ENCODE measurements at regions not wholly inside any gene's neighbourhood (a gene's known extent, or its start where the extent isn't known, plus 50 kb on each side); places are given as distances from the start of the nearest gene placed in this dataset.

DNA sequence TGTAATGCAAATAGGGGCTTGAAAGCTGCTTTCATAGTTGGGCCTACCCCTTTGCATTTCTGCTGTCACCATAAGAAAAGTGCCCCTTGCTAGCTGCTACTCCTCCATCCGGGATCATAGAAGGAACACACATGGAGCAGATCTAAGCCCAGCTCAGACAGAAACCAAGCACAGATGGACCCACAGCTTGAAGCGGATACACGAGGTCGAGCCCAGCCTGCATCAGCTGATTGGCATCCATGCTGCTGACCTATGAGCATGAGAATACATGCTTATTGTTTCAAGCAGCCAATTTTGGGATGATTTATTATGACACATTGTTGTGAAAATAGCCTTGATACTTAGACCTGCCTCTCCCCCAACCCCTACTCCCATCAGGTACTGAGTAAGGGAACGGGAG lies 109.2 kb downstream of the ZNF467 start:
- Histone ChIP-seq H3K27me3 (ENCODE audit: control insufficient read depth in 3 of 3, insufficient read depth in 3 of 3, low read depth in 1 of 3, low read length in 3 of 3) (no peaks in the 10 kb centered on the region), H3K4me1 (ENCODE audit: control insufficient read depth in 2 of 2, insufficient read depth in 1 of 2, low read depth in 1 of 2, low read length in 2 of 2) (peaks cover 0 to 2% of the 10 kb centered on the region in 2 donors), H2AFZ (ENCODE audit: low read length) (no peak overlapping the region), H4K8ac (ENCODE audit: low read depth, low read length) (no peak overlapping the region), H3K27ac (replicated peaks; ENCODE audit: low read length) (no peak overlapping the region), H2BK5ac (ENCODE audit: low read length) (no peak overlapping the region), H3K9ac (ENCODE audit: low read depth, low read length, poor library complexity) (no peak overlapping the region), H3K36me3 (replicated peaks in 1 of 2; ENCODE audit: control insufficient read depth in 2 of 2, insufficient read depth in 2 of 2, low read length in 2 of 2) (no peaks in the 10 kb centered on the region), H3K4me3 (ENCODE audit: low read length in 2 of 2) (no peak overlapping the region), H3K18ac (ENCODE audit: low read length) (no peak overlapping the region), H3K23ac (ENCODE audit: low read depth, low read length, poor library complexity) (no peak overlapping the region), H2AK5ac (ENCODE audit: low read depth, low read length) (no peak overlapping the region), H3K79me1 (ENCODE audit: low read depth, low read length) (no peaks in the 10 kb centered on the region), H2BK12ac (ENCODE audit: low read length) (no peak overlapping the region), H3K4me2 (ENCODE audit: insufficient read depth, low read length, poor library complexity, severe bottlenecking) (no peak overlapping the region), H4K91ac (ENCODE audit: low read depth, low read length, poor library complexity) (no peak overlapping the region), H2BK15ac (ENCODE audit: low read length) (no peak overlapping the region), H3K14ac (ENCODE audit: low read length) (no peak overlapping the region), H3K4ac (ENCODE audit: low read length) (no peak overlapping the region), H3K9me3 (replicated peaks in 1 of 2; ENCODE audit: control insufficient read depth in 2 of 2, insufficient read depth in 1 of 2, low read depth in 1 of 2, low read length in 2 of 2) (no peaks in the 10 kb centered on the region), H2BK120ac (ENCODE audit: low read depth, low read length) (no peak overlapping the region)
- no CpG with 5 or more reads among the region's 5 CpGs for WGBS, 2 donors (ENCODE audit: extremely low coverage in 2 of 2, insufficient read length in 2 of 2, insufficient replicate concordance in 1 of 2)
- DNase-seq (ENCODE audit: low spot score), result no peak

DNA sequence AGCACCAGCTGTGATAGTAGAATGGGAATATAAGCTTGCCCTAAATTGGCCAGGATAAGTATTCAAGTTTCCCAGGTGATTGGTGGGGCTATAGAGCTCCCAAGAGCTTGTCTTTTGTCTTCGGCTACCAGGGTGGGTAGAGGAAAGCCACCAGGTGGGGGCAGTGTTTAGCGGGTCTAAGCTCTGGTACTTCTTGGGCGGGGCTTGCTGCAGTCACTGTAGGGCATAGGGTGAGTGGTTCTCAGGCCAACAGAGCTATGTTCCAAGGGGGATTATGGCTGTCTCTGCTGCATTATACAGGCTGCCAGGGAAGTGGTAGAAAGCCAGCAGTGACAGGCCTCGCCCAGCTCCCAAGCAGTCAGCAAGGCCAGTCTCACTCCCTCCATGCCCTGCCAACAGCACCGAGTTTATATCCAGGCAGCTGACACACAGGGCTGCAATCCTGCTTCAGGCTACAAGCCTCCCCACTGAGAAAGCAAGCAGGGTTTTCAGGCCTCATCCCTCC lies 110.7 kb downstream of the ZNF467 start:
- H2BK120ac ChIP-seq (ENCODE audit: low read depth, low read length), result no peak overlapping the region
- peaks cover 0 to 2% of the 10 kb centered on the region in 2 donors for H3K4me1 ChIP-seq (ENCODE audit: control insufficient read depth in 2 of 2, insufficient read depth in 1 of 2, low read depth in 1 of 2, low read length in 2 of 2)
- H3K27me3 ChIP-seq (ENCODE audit: control insufficient read depth in 3 of 3, insufficient read depth in 3 of 3, low read depth in 1 of 3, low read length in 3 of 3), result no peaks in the 10 kb centered on the region
- H3K36me3 ChIP-seq (replicated peaks in 1 of 2; ENCODE audit: control insufficient read depth in 2 of 2, insufficient read depth in 2 of 2, low read length in 2 of 2), result no peaks in the 10 kb centered on the region
- no peak overlapping the region for H3K23ac ChIP-seq (ENCODE audit: low read depth, low read length, poor library complexity)
- H3K27ac ChIP-seq (replicated peaks; ENCODE audit: low read length), result no peak overlapping the region
- H2BK15ac ChIP-seq (ENCODE audit: low read length), result no peak overlapping the region
- no peak overlapping the region for H2AK5ac ChIP-seq (ENCODE audit: low read depth, low read length)
- no peak overlapping the region for H3K14ac ChIP-seq (ENCODE audit: low read length)
- no peak overlapping the region for H3K9ac ChIP-seq (ENCODE audit: low read depth, low read length, poor library complexity)
- no peak overlapping the region for H3K4me3 ChIP-seq (ENCODE audit: low read length in 2 of 2)
- WGBS, 2 donors (ENCODE audit: extremely low coverage in 2 of 2, insufficient read length in 2 of 2, insufficient replicate concordance in 1 of 2), result no CpG with 5 or more reads among the region's 5 CpGs
- no peak overlapping the region for H2BK12ac ChIP-seq (ENCODE audit: low read length)
- H3K9me3 ChIP-seq (replicated peaks in 1 of 2; ENCODE audit: control insufficient read depth in 2 of 2, insufficient read depth in 1 of 2, low read depth in 1 of 2, low read length in 2 of 2), result no peaks in the 10 kb centered on the region
- H3K4me2 ChIP-seq (ENCODE audit: insufficient read depth, low read length, poor library complexity, severe bottlenecking), result no peak overlapping the region
- H2AFZ ChIP-seq (ENCODE audit: low read length), result peak overlapping the region; percentile 51
- DNase-seq (ENCODE audit: low spot score), result peak; percentile 67
- H3K79me1 ChIP-seq (ENCODE audit: low read depth, low read length), result no peaks in the 10 kb centered on the region
- no peak overlapping the region for H4K91ac ChIP-seq (ENCODE audit: low read depth, low read length, poor library complexity)
- H2BK5ac ChIP-seq (ENCODE audit: low read length), result no peak overlapping the region
- no peak overlapping the region for H4K8ac ChIP-seq (ENCODE audit: low read depth, low read length)
- no peak overlapping the region for H3K18ac ChIP-seq (ENCODE audit: low read length)
- H3K4ac ChIP-seq (ENCODE audit: low read length), result no peak overlapping the region

DNA sequence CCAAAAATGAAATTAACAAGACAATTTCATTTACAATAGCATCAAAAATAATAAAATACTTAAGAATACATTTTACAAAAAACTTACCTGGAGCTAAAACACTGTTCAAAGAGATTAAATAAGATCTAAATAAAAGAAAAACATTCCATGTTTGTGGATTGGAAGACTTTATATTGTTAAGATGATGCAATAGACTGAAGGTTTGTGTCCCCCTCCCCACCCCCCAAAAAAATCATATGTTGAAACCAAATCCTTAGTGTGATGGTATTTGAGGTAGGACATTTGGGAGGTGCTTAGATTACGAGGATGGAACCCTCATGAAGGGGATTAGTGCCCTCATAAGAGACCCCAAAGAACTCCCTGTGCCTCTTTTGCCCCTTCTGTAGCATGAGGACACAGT lies 117.6 kb downstream of the ZNF467 start:
- WGBS, 2 donors (ENCODE audit: extremely low coverage in 2 of 2, insufficient read length in 2 of 2, insufficient replicate concordance in 1 of 2), result no CpG with 5 or more reads among the region's 1 CpG
- Histone ChIP-seq H2BK5ac (ENCODE audit: low read length) (no peak overlapping the region), H3K4me3 (ENCODE audit: low read length in 2 of 2) (no peak overlapping the region), H4K91ac (ENCODE audit: low read depth, low read length, poor library complexity) (no peak overlapping the region), H2AK5ac (ENCODE audit: low read depth, low read length) (no peak overlapping the region), H2BK12ac (ENCODE audit: low read length) (no peak overlapping the region), H3K27me3 (ENCODE audit: control insufficient read depth in 3 of 3, insufficient read depth in 3 of 3, low read depth in 1 of 3, low read length in 3 of 3) (no peaks in the 10 kb centered on the region), H2BK15ac (ENCODE audit: low read length) (no peak overlapping the region), H3K27ac (replicated peaks; ENCODE audit: low read length) (no peak overlapping the region), H3K9ac (ENCODE audit: low read depth, low read length, poor library complexity) (no peak overlapping the region), H3K9me3 (replicated peaks in 1 of 2; ENCODE audit: control insufficient read depth in 2 of 2, insufficient read depth in 1 of 2, low read depth in 1 of 2, low read length in 2 of 2) (peaks cover 2 to 4% of the 10 kb centered on the region in 2 donors), H3K79me1 (ENCODE audit: low read depth, low read length) (no peaks in the 10 kb centered on the region), H3K23ac (ENCODE audit: low read depth, low read length, poor library complexity) (no peak overlapping the region), H3K18ac (ENCODE audit: low read length) (no peak overlapping the region), H2BK120ac (ENCODE audit: low read depth, low read length) (no peak overlapping the region), H3K36me3 (replicated peaks in 1 of 2; ENCODE audit: control insufficient read depth in 2 of 2, insufficient read depth in 2 of 2, low read length in 2 of 2) (no peaks in the 10 kb centered on the region), H3K14ac (ENCODE audit: low read length) (no peak overlapping the region), H2AFZ (ENCODE audit: low read length) (no peak overlapping the region), H4K8ac (ENCODE audit: low read depth, low read length) (no peak overlapping the region), H3K4ac (ENCODE audit: low read length) (no peak overlapping the region), H3K4me1 (ENCODE audit: control insufficient read depth in 2 of 2, insufficient read depth in 1 of 2, low read depth in 1 of 2, low read length in 2 of 2) (no peaks in the 10 kb centered on the region), H3K4me2 (ENCODE audit: insufficient read depth, low read length, poor library complexity, severe bottlenecking) (no peak overlapping the region)
- no peak for DNase-seq (ENCODE audit: low spot score)

DNA sequence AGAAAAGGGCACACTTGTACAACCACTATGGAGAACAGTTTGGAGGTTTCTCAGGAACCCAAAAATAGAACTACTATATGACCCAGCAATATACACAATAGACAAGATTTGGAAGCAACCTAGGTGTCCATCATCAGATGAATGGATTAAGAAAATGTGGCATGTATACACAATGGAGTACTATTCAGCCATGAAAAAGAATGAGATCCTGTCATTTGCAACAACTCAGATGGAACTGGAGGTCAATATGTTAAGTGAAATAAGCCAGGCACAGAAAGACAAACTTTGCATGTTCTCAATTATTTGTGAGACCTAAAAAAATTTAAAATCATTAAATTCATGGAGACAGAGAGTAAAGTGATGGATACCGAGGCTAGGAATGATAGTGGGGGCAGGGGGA lies 118.8 kb downstream of the ZNF467 start:
- H3K27ac ChIP-seq (replicated peaks; ENCODE audit: low read length), result no peak overlapping the region
- H4K91ac ChIP-seq (ENCODE audit: low read depth, low read length, poor library complexity), result no peak overlapping the region
- no CpG with 5 or more reads among the region's 1 CpG for WGBS, 2 donors (ENCODE audit: extremely low coverage in 2 of 2, insufficient read length in 2 of 2, insufficient replicate concordance in 1 of 2)
- no peak overlapping the region for H2BK120ac ChIP-seq (ENCODE audit: low read depth, low read length)
- no peaks in the 10 kb centered on the region for H3K36me3 ChIP-seq (replicated peaks in 1 of 2; ENCODE audit: control insufficient read depth in 2 of 2, insufficient read depth in 2 of 2, low read length in 2 of 2)
- H3K18ac ChIP-seq (ENCODE audit: low read length), result no peak overlapping the region
- no peak for DNase-seq (ENCODE audit: low spot score)
- H2BK12ac ChIP-seq (ENCODE audit: low read length), result no peak overlapping the region
- no peak overlapping the region for H2AFZ ChIP-seq (ENCODE audit: low read length)
- no peaks in the 10 kb centered on the region for H3K4me1 ChIP-seq (ENCODE audit: control insufficient read depth in 2 of 2, insufficient read depth in 1 of 2, low read depth in 1 of 2, low read length in 2 of 2)
- no peak overlapping the region for H3K4ac ChIP-seq (ENCODE audit: low read length)
- H3K4me2 ChIP-seq (ENCODE audit: insufficient read depth, low read length, poor library complexity, severe bottlenecking), result no peak overlapping the region
- no peak overlapping the region for H2AK5ac ChIP-seq (ENCODE audit: low read depth, low read length)
- peaks cover 0 to 3% (median 0%) of the 10 kb centered on the region in 3 experiments for H3K27me3 ChIP-seq (ENCODE audit: control insufficient read depth in 3 of 3, insufficient read depth in 3 of 3, low read depth in 1 of 3, low read length in 3 of 3)
- H3K4me3 ChIP-seq (ENCODE audit: low read length in 2 of 2), result no peak overlapping the region
- no peak overlapping the region for H3K14ac ChIP-seq (ENCODE audit: low read length)
- no peak overlapping the region for H2BK15ac ChIP-seq (ENCODE audit: low read length)
- H3K79me1 ChIP-seq (ENCODE audit: low read depth, low read length), result no peaks in the 10 kb centered on the region
- no peak overlapping the region for H2BK5ac ChIP-seq (ENCODE audit: low read length)
- no peak overlapping the region for H4K8ac ChIP-seq (ENCODE audit: low read depth, low read length)
- peaks cover 2 to 4% of the 10 kb centered on the region in 2 donors for H3K9me3 ChIP-seq (replicated peaks in 1 of 2; ENCODE audit: control insufficient read depth in 2 of 2, insufficient read depth in 1 of 2, low read depth in 1 of 2, low read length in 2 of 2)
- H3K9ac ChIP-seq (ENCODE audit: low read depth, low read length, poor library complexity), result no peak overlapping the region
- H3K23ac ChIP-seq (ENCODE audit: low read depth, low read length, poor library complexity), result no peak overlapping the region
